Right forelimb (tissue), 1 donor: ENCODE measurements at regions not wholly inside any gene's neighbourhood (a gene's known extent, or its start where the extent isn't known, plus 50 kb on each side); places are given as distances from the start of the nearest gene placed in this dataset.

Experiments used
- DNase-seq: peaks from one replicate; pipeline ENCODE4 v3.0.0-alpha.2; 2018

GRCh38 chr15:69963385-69963784, 134.3 kb downstream of the TLE3 start:
- DNase-seq, result no peak

GRCh38 chr15:69971771-69972170, 125.9 kb downstream of the TLE3 start:
- no peak for DNase-seq

- DNase-seq, result no peak
Observed at GRCh38 chr15:69972436-69972835, 125.3 kb downstream of the TLE3 start.

GRCh38 chr15:69973102-69973714, 124.5 kb downstream of the TLE3 start:
- DNase-seq, result no peak

- no peak for DNase-seq
Observed at GRCh38 chr15:69973880-69974279, 123.8 kb downstream of the TLE3 start.

GRCh38 chr15:69974321-69974720, 123.4 kb downstream of the TLE3 start:
- no peak for DNase-seq

- DNase-seq, result peak; percentile 72
Observed at GRCh38 chr15:69976366-69976994, 121.2 kb downstream of the TLE3 start.

- DNase-seq, result no peak
Observed at GRCh38 chr15:69978603-69979002, 119.1 kb downstream of the TLE3 start.

- DNase-seq, result no peak
Observed at GRCh38 chr15:69979262-69979661, 118.5 kb downstream of the TLE3 start.

- DNase-seq, result no peak
Observed at GRCh38 chr15:69979783-69980182, 117.9 kb downstream of the TLE3 start.

- no peak for DNase-seq
Observed at GRCh38 chr15:69980341-69981059, 117.2 kb downstream of the TLE3 start.

- no peak for DNase-seq
Observed at GRCh38 chr15:69982037-69982436, 115.7 kb downstream of the TLE3 start.

GRCh38 chr15:69983696-69984265, 113.9 kb downstream of the TLE3 start:
- no peak for DNase-seq

GRCh38 chr15:69987492-69988489, 109.9 kb downstream of the TLE3 start:
- no peak for DNase-seq

GRCh38 chr15:69988541-69989225, 109.0 kb downstream of the TLE3 start:
- DNase-seq, result no peak

- DNase-seq, result no peak
Observed at GRCh38 chr15:69990566-69991421, 106.9 kb downstream of the TLE3 start.

- no peak for DNase-seq
Observed at GRCh38 chr15:69991551-69991980, 106.2 kb downstream of the TLE3 start.

- DNase-seq, result no peak
Observed at GRCh38 chr15:69992348-69992747, 105.4 kb downstream of the TLE3 start.

GRCh38 chr15:69994429-69995205, 103.1 kb downstream of the TLE3 start:
- no peak for DNase-seq
